ENCODE measurements at regions not wholly inside any gene's neighbourhood (a gene's known extent, or its start where the extent isn't known, plus 50 kb on each side); places are given as distances from the start of the nearest gene placed in this dataset.

- Histone ChIP-seq H3K36me3 (replicated peaks in 1 of 2; ENCODE audit: control insufficient read depth in 1 of 2, insufficient read depth in 2 of 2, low read length in 2 of 2) (no peaks in the 10 kb centered on the region), H3K4me2 (ENCODE audit: low read depth, low read length) (no peak overlapping the region), H3K4me1 (ENCODE audit: insufficient read depth, low read length) (no peaks in the 10 kb centered on the region), H3K9ac (ENCODE audit: insufficient read depth, low read depth, low read length) (no peak overlapping the region), H3K79me2 (ENCODE audit: insufficient read depth, low read length) (no peaks in the 10 kb centered on the region), H3K27me3 (ENCODE audit: control insufficient read depth in 1 of 2, insufficient read depth in 2 of 2, low read length in 2 of 2) (peaks cover 0 to 5% of the 10 kb centered on the region in 2 experiments; a peak in 1 of 5 replicates), H2AFZ (ENCODE audit: low read length) (no peak overlapping the region), H3K9me3 (ENCODE audit: low read length) (no peaks in the 10 kb centered on the region), H4K20me1 (ENCODE audit: insufficient read depth, low read length) (no peaks in the 10 kb centered on the region), H3K27ac (ENCODE audit: extremely low read length, insufficient read depth, low read length) (no peak overlapping the region), H3K4me3 (replicated peaks in 1 of 3; ENCODE audit: insufficient read depth in 1 of 3, low read depth in 2 of 3, low read length in 3 of 3) (no peak overlapping the region)
- intact Hi-C loops (cut with micrococcal nuclease; ENCODE audit: unreplicated experiment) = no loop called here
- FAIRE-seq (no peak), ATAC-seq (no peak), DNase-seq (ENCODE audit: low spot score) (no peak)
- CTCF ChIA-PET (ENCODE audit: low intra/inter-chr PET ratio, low total read pairs) = no interaction called here
- WGBS (ENCODE audit: low lambda C conversion rate) = 18% methylated on average over 6 of the region's 6 CpGs
- in situ Hi-C loops (cut with HindIII; ENCODE audit: extremely low pct_ligation_motif_present, low pct_unique_long_range_greater_than_20kb) = no loop called here
- POLR2A ChIA-PET = no interaction called here
- no TSS peak for BruUV-seq (replicated peaks)
- TF ChIP-seq ZNF446 (CRISPR knock-in tag; IDR thresholded peaks at IDR 0.05) (no peak), TCF7L2 (IDR thresholded peaks at IDR 0.05; ENCODE audit: low read depth, low read length) (no peak), ZFP91 (CRISPR knock-in tag; IDR thresholded peaks at IDR 0.05; ENCODE audit: borderline replicate concordance) (no peak), ZNF775 (CRISPR knock-in tag; IDR thresholded peaks at IDR 0.05; ENCODE audit: borderline replicate concordance) (no peak), PLSCR1 (CRISPR knock-in tag; IDR thresholded peaks at IDR 0.05; ENCODE audit: borderline replicate concordance) (no peak), TOPORS (CRISPR knock-in tag; IDR thresholded peaks at IDR 0.05) (no peak), RBAK (CRISPR knock-in tag; IDR thresholded peaks at IDR 0.05) (no peak), TARDBP (CRISPR knock-in tag; IDR thresholded peaks at IDR 0.05) (no peak), HMGXB3 (CRISPR knock-in tag; IDR thresholded peaks at IDR 0.05; ENCODE audit: borderline replicate concordance) (no peak), HNF1A (IDR thresholded peaks at IDR 0.05; ENCODE audit: low read depth) (no peak), HNF1A (CRISPR knock-in tag; IDR thresholded peaks at IDR 0.05; ENCODE audit: borderline replicate concordance) (no peak), ELK4 (CRISPR knock-in tag; IDR thresholded peaks at IDR 0.05; ENCODE audit: borderline replicate concordance) (no peak), RBFOX2 (IDR thresholded peaks at IDR 0.05; ENCODE audit: low read depth, low read length) (no peak)
Observed at GRCh38 chr16:48013491-48013901, 142.3 kb downstream of the ABCC12 start.
